GM12891 (cell line): ENCODE measurements at regions not wholly inside any gene's neighbourhood (a gene's known extent, or its start where the extent isn't known, plus 50 kb on each side); places are given as distances from the start of the nearest gene placed in this dataset.

Experiments used
- PAX5 ChIP-seq: IDR thresholded peaks from 2 replicates; pipeline ENCODE4 v1.6.1; 2011; ENCODE audit warnings: low read length, moderate library complexity, mild to moderate bottlenecking; ENCODE audit not compliant: insufficient read depth, severe bottlenecking
- POLR2A ChIP-seq: IDR thresholded peaks from 2 replicates; pipeline ENCODE4 v1.6.1; 2011; ENCODE audit warnings: low read depth, low read length, control low read depth
- POLR2AphosphoS5 ChIP-seq: IDR thresholded peaks from 2 replicates; pipeline ENCODE4 v1.6.1; 2011; ENCODE audit warnings: low read depth, low read length, control low read depth
- POU2F2 ChIP-seq: IDR thresholded peaks from 2 replicates; pipeline ENCODE4 v1.6.1; 2011; ENCODE audit warnings: low read depth, mild to moderate bottlenecking, control low read depth, low read length, moderate library complexity
- SPI1 ChIP-seq: IDR thresholded peaks from 2 replicates; pipeline ENCODE4 v1.6.1; 2011; ENCODE audit warnings: low read depth, low read length, control low read depth
- TAF1 ChIP-seq: IDR thresholded peaks from 2 replicates; pipeline ENCODE4 v1.6.1; 2011; ENCODE audit warnings: low read depth, low read length, control low read depth

DNA sequence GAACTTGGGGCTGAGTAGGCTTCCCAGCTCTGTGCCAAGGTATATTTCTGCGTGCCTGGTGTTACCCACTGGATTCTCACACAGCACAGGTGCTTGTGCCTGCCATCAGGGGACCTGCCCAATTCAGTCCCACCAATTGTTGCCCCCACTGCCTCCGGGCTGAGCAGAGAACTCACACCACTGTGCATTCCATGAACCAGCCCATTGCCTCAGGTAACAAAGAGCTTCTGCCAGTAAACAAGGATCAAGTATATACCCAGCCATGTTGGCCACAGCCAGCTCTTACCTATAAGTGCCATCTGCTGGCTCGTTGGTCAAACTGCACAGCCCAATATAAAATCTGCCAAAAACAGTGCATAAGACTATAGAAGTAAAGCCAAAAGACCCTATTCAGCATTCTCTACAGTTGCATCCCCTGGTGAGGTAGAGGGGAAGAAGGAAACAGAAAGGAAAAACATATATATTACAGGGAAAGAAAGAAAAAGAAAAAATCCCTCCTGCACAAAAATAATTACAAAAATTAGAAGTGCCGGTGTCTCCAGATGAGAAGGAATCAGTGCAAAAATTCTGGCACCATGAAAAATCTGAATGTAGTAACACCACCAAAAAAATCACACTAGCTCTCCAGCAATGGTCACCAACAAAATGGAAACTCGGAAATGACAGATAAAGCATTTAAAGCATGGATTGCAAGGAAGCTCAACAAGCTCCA is 241.4 kb downstream of the IBTK start:
- TF ChIP-seq POLR2AphosphoS5 (no peak), POLR2A (no peak), PAX5 (no peak), TAF1 (no peak), POU2F2 (no peak), SPI1 (no peak)
